Smooth muscle cell (in vitro differentiated cells): ENCODE measurements at regions not wholly inside any gene's neighbourhood (a gene's known extent, or its start where the extent isn't known, plus 50 kb on each side); places are given as distances from the start of the nearest gene placed in this dataset.

Experiments
- DNase-seq: peaks from one replicate; lab custom pipeline; 2025; ENCODE audit not compliant: unreplicated experiment; lab: John Stamatoyannopoulos, UW
- H2AFZ ChIP-seq: fragments of 200-600 bp; sonication (generic); 2 replicates; pipeline ENCODE4 v1.6.0; 2016; ENCODE audit warnings: antibody characterized with exemption, low read depth, mild to moderate bottlenecking
- H3F3A ChIP-seq: fragments of 200-600 bp; sonication (generic); 2 replicates; pipeline ENCODE4 v1.6.0; 2017; ENCODE audit warnings: antibody characterized with exemption, low read depth
- H3K27ac ChIP-seq: fragments of 200-600 bp; sonication (generic); 2 replicates; pipeline ENCODE4 v1.5.1; 2016; ENCODE audit warnings: low read depth, mild to moderate bottlenecking
- H3K27me3 ChIP-seq: fragments of 200-600 bp; sonication (generic); 2 replicates; pipeline ENCODE4 v1.6.1; 2016; ENCODE audit warnings: low read depth, mild to moderate bottlenecking
- H3K36me3 ChIP-seq: fragments of 200-600 bp; sonication (generic); 2 replicates; pipeline ENCODE4 v1.5.1; 2016; ENCODE audit warnings: low read depth
- H3K4me1 ChIP-seq: fragments of 200-600 bp; sonication (generic); 2 replicates; pipeline ENCODE4 v1.5.1; 2016; ENCODE audit warnings: low read depth
- H3K4me2 ChIP-seq: fragments of 200-600 bp; sonication (generic); 2 replicates; pipeline ENCODE4 v1.6.0; 2016; ENCODE audit warnings: mild to moderate bottlenecking
- H3K4me3 ChIP-seq: fragments of 200-600 bp; sonication (generic); 2 replicates; pipeline ENCODE4 v1.5.1; 2016; ENCODE audit warnings: mild to moderate bottlenecking
- H3K79me2 ChIP-seq: fragments of 200-600 bp; sonication (generic); 2 replicates; pipeline ENCODE4 v1.6.0; 2016; ENCODE audit warnings: low read depth, mild to moderate bottlenecking
- H3K9ac ChIP-seq: fragments of 200-600 bp; sonication (generic); 2 replicates; pipeline ENCODE4 v1.6.0; 2016; ENCODE audit warnings: low read depth
- H3K9me3 ChIP-seq: fragments of 200-600 bp; sonication (generic); replicated peaks from 2 replicates; pipeline ENCODE4 v1.5.1; 2016; ENCODE audit warnings: low read depth
- H4K20me1 ChIP-seq: fragments of 200-600 bp; sonication (generic); 2 replicates; pipeline ENCODE4 v1.6.0; 2016; ENCODE audit warnings: low read depth
- WGBS: methylation state at CpG from one replicate; pipeline ENCODE4 v1.1.7; 2016; ENCODE audit warnings: low lambda C conversion rate; 5-methylcytosine and 5-hydroxymethylcytosine counted together
- TF ChIP-seq, protein P1 (sequence below): fragments of 200-600 bp; sonication (generic); IDR thresholded peaks from 2 replicates; pipeline ENCODE4 v1.5.1; 2017; ENCODE audit warnings: borderline replicate concordance, mild to moderate bottlenecking, antibody characterized with exemption; ENCODE audit not compliant: insufficient read depth, poor library complexity, severe bottlenecking

DNA sequence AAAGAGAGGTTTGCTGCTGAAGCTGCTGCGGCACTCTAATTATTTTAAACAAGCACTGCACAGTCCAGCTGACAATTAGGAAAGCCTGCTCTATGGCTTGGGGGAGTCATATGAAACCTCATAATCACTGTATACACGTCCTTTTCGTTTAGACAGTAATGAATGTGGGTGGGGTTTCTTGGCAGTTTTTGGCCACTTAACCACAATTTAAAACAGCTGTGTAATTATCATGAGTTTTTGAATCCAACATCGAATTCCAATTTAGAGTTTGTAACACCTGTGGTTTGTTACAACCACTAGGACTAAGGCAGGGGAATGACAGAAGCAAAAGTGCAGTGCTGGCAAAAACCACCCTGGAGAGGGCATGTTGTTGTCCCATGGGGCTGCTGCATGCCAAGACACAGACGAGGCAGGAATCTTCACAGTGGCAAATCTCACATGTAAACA lies 99.5 kb downstream of the CXXC4 start:
- WGBS = 47% methylated on average over 5 of the region's 5 CpGs
- H3K9ac ChIP-seq = no peak overlapping the region
- H3K9me3 ChIP-seq = no peaks in the 10 kb centered on the region
- H3K79me2 ChIP-seq = no peaks in the 10 kb centered on the region
- H2AFZ ChIP-seq = peak overlapping the region; percentile 78
- TF ChIP-seq, protein P1, sequence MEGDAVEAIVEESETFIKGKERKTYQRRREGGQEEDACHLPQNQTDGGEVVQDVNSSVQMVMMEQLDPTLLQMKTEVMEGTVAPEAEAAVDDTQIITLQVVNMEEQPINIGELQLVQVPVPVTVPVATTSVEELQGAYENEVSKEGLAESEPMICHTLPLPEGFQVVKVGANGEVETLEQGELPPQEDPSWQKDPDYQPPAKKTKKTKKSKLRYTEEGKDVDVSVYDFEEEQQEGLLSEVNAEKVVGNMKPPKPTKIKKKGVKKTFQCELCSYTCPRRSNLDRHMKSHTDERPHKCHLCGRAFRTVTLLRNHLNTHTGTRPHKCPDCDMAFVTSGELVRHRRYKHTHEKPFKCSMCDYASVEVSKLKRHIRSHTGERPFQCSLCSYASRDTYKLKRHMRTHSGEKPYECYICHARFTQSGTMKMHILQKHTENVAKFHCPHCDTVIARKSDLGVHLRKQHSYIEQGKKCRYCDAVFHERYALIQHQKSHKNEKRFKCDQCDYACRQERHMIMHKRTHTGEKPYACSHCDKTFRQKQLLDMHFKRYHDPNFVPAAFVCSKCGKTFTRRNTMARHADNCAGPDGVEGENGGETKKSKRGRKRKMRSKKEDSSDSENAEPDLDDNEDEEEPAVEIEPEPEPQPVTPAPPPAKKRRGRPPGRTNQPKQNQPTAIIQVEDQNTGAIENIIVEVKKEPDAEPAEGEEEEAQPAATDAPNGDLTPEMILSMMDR = no peak
- H3K4me2 ChIP-seq = peak overlapping the region; percentile 81
- H3K36me3 ChIP-seq = no peaks in the 10 kb centered on the region
- no peaks in the 10 kb centered on the region for H3K4me1 ChIP-seq
- H3K4me3 ChIP-seq = no peak overlapping the region
- no peaks in the 10 kb centered on the region for H3F3A ChIP-seq
- H4K20me1 ChIP-seq = no peaks in the 10 kb centered on the region
- no peaks in the 10 kb centered on the region for H3K27me3 ChIP-seq
- no peak overlapping the region for H3K27ac ChIP-seq
- DNase-seq = no peak

DNA sequence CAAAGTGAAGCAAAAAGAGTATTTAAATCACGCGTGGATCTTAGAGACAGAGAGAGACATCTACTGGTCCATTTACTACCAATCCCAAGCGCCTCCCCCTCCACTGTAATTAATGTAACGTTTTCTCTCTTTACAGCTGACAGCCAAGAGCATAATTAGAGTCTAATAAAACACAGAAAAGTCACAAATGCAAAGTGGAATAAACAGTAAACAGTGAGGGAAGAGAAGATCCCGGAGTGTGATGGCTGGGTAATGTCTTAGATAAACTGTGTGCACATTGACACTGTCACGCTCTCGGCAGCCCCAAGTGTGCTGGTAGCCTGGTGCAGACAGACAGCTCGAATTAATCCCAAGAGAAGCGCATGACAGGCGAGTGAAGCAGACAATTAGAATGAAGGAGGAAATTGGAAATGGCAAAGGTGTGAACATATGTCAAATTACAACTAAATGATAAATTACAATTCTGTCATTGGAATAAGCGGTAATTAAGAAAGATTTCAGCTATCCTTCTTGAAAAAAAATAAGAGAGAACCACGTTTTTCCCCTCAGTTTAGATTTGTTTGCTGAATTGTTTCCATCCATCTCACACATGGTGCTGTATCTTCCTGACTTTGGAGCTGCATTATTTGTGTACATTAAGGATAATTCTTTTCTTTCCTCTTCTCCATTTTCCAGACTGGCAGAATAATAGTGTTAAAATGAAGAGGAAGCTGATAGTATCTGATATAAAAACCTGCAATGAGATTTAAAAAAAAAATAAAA lies 100.1 kb downstream of the CXXC4 start:
- no peaks in the 10 kb centered on the region for H3K79me2 ChIP-seq
- H3K9me3 ChIP-seq = no peaks in the 10 kb centered on the region
- TF ChIP-seq, protein P1 = no peak
- no peak overlapping the region for H3K27ac ChIP-seq
- no peaks in the 10 kb centered on the region for H3F3A ChIP-seq
- H3K4me3 ChIP-seq = peak overlapping the region; percentile 21
- H2AFZ ChIP-seq = peak overlapping the region; percentile 78
- H4K20me1 ChIP-seq = no peaks in the 10 kb centered on the region
- no peaks in the 10 kb centered on the region for H3K27me3 ChIP-seq
- peak overlapping the region; percentile 81 for H3K4me2 ChIP-seq
- H3K4me1 ChIP-seq = no peaks in the 10 kb centered on the region
- DNase-seq = no peak
- no peaks in the 10 kb centered on the region for H3K36me3 ChIP-seq
- H3K9ac ChIP-seq = no peak overlapping the region
- WGBS = 44% methylated on average over 12 of the region's 12 CpGs

DNA sequence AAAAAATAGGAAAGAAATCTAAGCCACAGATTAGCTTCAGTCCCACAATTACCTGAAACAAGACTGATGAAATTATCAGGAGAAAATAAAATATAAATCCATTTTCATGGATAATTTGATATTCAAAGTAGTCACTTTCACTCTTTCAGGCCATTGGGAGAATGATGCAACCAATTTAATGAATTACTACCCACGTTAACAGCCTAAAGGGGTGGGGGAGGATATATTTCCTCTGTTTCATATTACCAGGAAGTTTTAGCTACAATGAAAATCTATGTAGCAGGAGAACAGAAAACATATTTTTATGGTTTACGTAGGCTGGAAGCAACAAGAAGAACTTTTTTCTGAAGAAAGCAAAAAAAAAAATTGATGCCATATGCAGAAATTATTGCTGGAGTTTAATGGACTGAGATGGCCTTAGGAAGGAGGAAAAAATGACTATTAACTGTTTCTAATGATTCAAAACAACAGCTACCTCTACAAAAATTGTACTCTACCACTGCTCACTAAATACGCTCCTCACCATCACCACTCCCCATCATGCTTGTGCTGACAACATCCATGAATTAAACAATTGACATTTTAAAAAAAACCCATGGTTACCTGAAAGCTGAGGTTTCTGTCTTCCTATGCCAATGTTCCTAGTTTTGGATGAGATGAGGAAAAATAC lies 100.9 kb downstream of the CXXC4 start:
- Histone ChIP-seq H3K27ac (no peak overlapping the region), H3F3A (no peaks in the 10 kb centered on the region), H2AFZ (peak overlapping the region; percentile 78), H3K4me3 (no peak overlapping the region), H3K9me3 (no peaks in the 10 kb centered on the region), H3K4me2 (peak overlapping the region; percentile 81), H3K27me3 (peaks cover under 1% of the 10 kb centered on the region), H3K79me2 (no peaks in the 10 kb centered on the region), H3K36me3 (no peaks in the 10 kb centered on the region), H4K20me1 (no peaks in the 10 kb centered on the region), H3K4me1 (no peaks in the 10 kb centered on the region), H3K9ac (no peak overlapping the region)
- no peak for DNase-seq
- TF ChIP-seq, protein P1 = no peak
- 79% methylated on average over 3 of the region's 3 CpGs for WGBS
